ENCODE measurements at regions not wholly inside any gene's neighbourhood (a gene's known extent, or its start where the extent isn't known, plus 50 kb on each side); places are given as distances from the start of the nearest gene placed in this dataset.

DNA sequence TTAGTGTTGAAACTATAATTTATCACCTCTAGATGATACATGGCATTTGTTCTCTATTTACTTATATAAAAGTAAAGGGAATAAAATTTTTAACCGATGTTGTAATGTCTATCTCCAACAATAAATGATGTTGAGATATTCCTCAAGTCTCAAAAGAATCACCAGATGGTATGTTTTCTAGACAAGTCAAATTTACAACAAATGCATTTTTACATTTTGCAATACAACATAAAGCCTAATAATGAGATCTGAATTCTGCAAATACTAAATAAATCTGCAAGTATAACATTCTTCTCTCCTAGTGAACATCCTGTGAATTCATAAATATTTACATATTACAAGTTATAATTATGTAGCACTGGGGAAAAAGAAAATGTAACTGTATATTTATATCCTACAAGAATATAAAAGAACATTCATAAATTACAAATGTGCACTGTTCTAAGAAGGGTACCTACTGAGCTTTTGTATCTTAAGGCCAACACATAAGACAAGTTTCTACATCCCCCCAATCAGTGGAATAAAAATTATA is 1504.4 kb upstream of the ZEB2 start:
- TF ChIP-seq, protein P1, sequence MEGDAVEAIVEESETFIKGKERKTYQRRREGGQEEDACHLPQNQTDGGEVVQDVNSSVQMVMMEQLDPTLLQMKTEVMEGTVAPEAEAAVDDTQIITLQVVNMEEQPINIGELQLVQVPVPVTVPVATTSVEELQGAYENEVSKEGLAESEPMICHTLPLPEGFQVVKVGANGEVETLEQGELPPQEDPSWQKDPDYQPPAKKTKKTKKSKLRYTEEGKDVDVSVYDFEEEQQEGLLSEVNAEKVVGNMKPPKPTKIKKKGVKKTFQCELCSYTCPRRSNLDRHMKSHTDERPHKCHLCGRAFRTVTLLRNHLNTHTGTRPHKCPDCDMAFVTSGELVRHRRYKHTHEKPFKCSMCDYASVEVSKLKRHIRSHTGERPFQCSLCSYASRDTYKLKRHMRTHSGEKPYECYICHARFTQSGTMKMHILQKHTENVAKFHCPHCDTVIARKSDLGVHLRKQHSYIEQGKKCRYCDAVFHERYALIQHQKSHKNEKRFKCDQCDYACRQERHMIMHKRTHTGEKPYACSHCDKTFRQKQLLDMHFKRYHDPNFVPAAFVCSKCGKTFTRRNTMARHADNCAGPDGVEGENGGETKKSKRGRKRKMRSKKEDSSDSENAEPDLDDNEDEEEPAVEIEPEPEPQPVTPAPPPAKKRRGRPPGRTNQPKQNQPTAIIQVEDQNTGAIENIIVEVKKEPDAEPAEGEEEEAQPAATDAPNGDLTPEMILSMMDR (IDR thresholded peaks at IDR 0.05; ENCODE audit: unreplicated experiment in 3 of 3): no peak
- no peaks in the 10 kb centered on the region for H3K9me3 Mint-ChIP-seq
- H3K4me1 Mint-ChIP-seq: no peaks in the 10 kb centered on the region
- H3K4me3 Mint-ChIP-seq: no peak overlapping the region
- H3K36me3 Mint-ChIP-seq (ENCODE audit: low read depth): no peaks in the 10 kb centered on the region
- H3K27ac Mint-ChIP-seq: no peak overlapping the region
- H3K27me3 Mint-ChIP-seq (ENCODE audit: low read depth): no peaks in the 10 kb centered on the region

DNA sequence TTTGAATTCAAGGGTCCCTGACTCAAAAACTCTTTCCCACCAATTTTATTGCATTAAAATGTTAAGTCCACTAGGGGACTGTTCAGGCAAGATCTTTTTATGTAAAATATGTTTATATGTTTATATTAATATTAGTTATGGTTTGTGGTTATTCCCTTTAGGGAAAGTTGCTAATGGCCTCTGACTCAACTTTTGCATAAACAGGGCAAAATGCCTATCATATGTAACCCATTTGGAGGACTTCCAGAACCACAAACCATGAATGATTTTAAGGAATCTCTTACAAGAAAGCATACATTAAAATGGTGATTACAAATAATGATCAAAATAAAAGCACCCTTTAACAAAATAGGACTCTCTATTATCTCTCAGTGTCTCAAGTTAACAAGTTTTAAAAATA is 1484.5 kb upstream of the ZEB2 start:
- no peaks in the 10 kb centered on the region for H3K27me3 Mint-ChIP-seq (ENCODE audit: low read depth)
- H3K27ac Mint-ChIP-seq: no peak overlapping the region
- H3K9me3 Mint-ChIP-seq: peaks cover 2% of the 10 kb centered on the region
- TF ChIP-seq, protein P1 (IDR thresholded peaks at IDR 0.05; ENCODE audit: unreplicated experiment in 3 of 3): no peak
- H3K4me1 Mint-ChIP-seq: no peaks in the 10 kb centered on the region
- H3K4me3 Mint-ChIP-seq: no peak overlapping the region
- H3K36me3 Mint-ChIP-seq (ENCODE audit: low read depth): no peaks in the 10 kb centered on the region

DNA sequence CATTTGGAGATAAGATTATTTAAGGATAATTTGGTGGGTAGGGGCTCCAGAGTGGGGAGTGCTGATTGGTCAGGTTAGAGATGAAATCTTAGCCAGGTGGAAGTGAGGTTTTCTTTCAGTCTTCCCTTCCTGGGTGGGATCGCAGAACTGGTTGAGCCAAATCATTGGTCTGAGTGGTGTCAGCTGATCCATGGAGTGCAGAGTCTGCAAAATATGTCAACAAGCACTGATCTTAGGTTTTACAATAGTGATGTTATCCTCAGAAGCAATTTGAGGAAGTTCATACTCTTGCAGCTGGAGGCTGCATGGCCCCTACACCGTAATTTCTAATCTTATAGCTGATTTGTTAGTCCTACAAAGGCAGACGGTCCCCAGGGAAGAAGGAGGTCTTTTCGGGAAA is 1483.4 kb upstream of the ZEB2 start:
- no peak overlapping the region for H3K27ac Mint-ChIP-seq
- no peaks in the 10 kb centered on the region for H3K27me3 Mint-ChIP-seq (ENCODE audit: low read depth)
- H3K9me3 Mint-ChIP-seq: peaks cover 3% of the 10 kb centered on the region
- H3K4me1 Mint-ChIP-seq: no peaks in the 10 kb centered on the region
- no peak overlapping the region for H3K4me3 Mint-ChIP-seq
- TF ChIP-seq, protein P1 (IDR thresholded peaks at IDR 0.05; ENCODE audit: unreplicated experiment in 3 of 3): no peak
- H3K36me3 Mint-ChIP-seq (ENCODE audit: low read depth): no peaks in the 10 kb centered on the region

DNA sequence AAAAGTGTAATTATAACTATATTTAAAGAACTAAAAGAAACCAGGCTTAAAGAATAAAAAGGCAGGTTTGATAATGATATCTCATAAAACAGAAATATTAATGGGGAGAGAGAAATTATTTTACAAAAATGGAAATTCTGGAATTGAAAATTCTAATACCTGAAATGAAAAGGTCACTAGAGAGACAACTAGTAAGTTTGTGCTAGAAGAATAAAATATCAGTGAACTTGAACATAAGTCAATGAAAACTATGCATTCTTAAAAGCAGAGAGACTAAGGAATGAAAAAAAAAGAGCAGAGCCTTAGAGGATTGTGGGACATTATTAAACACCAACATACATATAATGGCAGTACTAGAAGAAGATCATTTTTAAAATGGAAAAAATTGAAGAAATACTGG is 1475.0 kb upstream of the ZEB2 start:
- H3K4me1 Mint-ChIP-seq: no peaks in the 10 kb centered on the region
- no peak overlapping the region for H3K27ac Mint-ChIP-seq
- no peaks in the 10 kb centered on the region for H3K27me3 Mint-ChIP-seq (ENCODE audit: low read depth)
- TF ChIP-seq, protein P1 (IDR thresholded peaks at IDR 0.05; ENCODE audit: unreplicated experiment in 3 of 3): no peak
- peaks cover 8% of the 10 kb centered on the region for H3K36me3 Mint-ChIP-seq (ENCODE audit: low read depth)
- H3K9me3 Mint-ChIP-seq: peaks cover 22% of the 10 kb centered on the region
- no peak overlapping the region for H3K4me3 Mint-ChIP-seq

DNA sequence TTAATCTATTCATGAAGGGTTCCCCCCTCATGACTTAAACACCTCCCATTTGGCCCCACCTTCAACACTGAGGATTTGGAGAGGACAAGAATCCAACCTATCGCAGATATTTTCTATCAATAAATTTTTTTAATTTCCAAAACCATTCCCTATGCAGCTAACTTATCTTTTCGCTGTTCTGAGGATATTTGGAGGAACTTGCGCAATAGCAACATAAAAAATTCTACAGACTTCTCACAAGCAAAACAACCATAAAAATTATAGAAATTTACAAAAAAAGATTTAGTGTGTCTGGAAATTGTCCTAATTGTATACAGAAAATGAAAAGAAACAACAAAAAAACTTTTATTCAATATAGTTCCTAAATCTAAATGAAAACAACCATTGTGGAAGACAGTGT is 1472.7 kb upstream of the ZEB2 start:
- Mint-ChIP-seq H3K27me3 (ENCODE audit: low read depth) (no peaks in the 10 kb centered on the region), H3K9me3 (peaks cover 18% of the 10 kb centered on the region), H3K4me1 (no peaks in the 10 kb centered on the region), H3K4me3 (no peak overlapping the region), H3K36me3 (ENCODE audit: low read depth) (peaks cover 8% of the 10 kb centered on the region), H3K27ac (no peak overlapping the region)
- TF ChIP-seq, protein P1 (IDR thresholded peaks at IDR 0.05; ENCODE audit: unreplicated experiment in 3 of 3): no peak

DNA sequence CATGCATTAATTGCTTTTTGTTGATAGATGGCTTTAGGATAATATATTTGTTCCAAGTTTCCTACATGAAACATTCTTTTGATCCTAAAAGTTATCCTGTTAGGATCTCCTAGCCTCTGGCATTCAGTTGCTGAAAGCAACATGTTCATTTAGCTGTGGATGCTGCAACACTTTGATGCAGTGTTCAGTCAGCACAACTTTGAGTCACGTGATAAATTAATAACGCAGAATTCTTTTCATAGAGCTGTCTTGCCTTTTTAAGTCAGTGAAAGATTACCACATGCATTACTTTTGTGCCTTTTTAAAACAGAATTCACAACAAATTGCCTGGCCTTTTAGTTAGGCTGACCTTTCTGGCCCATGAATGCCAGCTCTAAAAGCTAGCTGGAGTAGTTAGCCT is 1467.9 kb upstream of the ZEB2 start:
- H3K27me3 Mint-ChIP-seq (ENCODE audit: low read depth): no peaks in the 10 kb centered on the region
- H3K36me3 Mint-ChIP-seq (ENCODE audit: low read depth): no peaks in the 10 kb centered on the region
- H3K4me3 Mint-ChIP-seq: no peak overlapping the region
- no peaks in the 10 kb centered on the region for H3K4me1 Mint-ChIP-seq
- TF ChIP-seq, protein P1 (IDR thresholded peaks at IDR 0.05; ENCODE audit: unreplicated experiment in 3 of 3): no peak
- H3K27ac Mint-ChIP-seq: no peak overlapping the region
- H3K9me3 Mint-ChIP-seq: peaks cover 3% of the 10 kb centered on the region
